Activated naive CD4-positive, alpha-beta T cell (primary cell): ENCODE measurements at regions not wholly inside any gene's neighbourhood (a gene's known extent, or its start where the extent isn't known, plus 50 kb on each side); places are given as distances from the start of the nearest gene placed in this dataset.
"Not testable (repeated sequence)": the region's sequence is repeated elsewhere in the genome, so short reads cannot be mapped to it uniquely, and the experiment has no call there.

ENCODE experiments used
- DNase-seq, 4 experiments: peaks; one replicate each; lab custom pipeline; 2025; lab: John Stamatoyannopoulos, UW

DNA sequence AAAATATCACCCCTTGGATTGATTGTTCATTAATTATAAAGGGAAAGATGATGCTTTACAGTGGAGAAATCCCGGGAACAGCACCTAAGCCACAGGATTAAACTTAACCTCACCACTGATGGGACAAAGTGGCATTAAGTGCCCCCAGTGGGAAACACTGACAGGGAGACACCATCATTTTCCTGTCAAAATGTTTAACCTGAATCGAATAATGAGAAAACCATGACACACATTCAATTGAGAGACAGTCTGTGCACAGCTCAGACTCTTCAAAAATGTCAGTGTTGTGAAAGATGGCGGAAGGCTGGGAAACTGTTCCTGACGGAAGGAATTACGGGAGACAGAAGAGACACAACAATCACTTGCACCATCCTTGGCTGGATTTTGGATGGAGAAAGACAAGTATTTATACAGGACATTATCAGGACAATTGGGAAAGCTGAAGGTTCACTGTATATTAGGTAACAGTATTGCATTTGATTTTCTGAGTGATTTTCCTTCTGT is 111.8 kb upstream of the ASB18 start:
- DNase-seq = no peak

DNA sequence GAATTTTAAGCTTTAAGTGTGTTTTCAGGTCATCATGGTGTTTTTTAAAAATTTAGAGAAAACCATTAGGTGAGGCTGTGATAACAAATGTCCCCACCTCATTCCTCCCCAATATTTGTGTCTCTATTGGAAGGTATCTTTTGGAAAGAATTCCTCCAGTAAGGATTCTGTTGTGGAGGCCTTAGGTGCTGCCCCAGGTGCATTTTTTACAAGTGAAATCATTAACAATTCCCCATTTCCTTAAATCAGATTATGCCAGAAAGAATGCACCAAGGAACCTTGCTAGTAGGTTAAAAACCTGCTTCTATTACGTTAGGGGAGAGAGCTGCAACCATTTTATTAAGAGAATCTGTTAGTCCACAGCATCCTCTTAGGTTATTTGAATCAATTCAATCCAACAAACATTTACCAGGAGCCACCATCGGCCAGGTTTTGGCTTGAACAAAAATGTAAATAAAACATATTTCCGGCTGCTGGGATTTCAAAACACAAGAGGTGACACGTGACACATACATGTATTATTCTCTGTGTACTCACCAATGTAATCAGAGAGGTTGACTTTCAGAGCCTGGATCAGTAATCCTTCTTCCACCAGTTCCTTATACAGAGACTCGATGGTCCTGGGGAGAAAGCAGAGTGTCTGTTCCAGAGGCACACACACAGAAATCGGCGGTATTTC is 112.5 kb upstream of the ASB18 start:
- no peak for DNase-seq

DNA sequence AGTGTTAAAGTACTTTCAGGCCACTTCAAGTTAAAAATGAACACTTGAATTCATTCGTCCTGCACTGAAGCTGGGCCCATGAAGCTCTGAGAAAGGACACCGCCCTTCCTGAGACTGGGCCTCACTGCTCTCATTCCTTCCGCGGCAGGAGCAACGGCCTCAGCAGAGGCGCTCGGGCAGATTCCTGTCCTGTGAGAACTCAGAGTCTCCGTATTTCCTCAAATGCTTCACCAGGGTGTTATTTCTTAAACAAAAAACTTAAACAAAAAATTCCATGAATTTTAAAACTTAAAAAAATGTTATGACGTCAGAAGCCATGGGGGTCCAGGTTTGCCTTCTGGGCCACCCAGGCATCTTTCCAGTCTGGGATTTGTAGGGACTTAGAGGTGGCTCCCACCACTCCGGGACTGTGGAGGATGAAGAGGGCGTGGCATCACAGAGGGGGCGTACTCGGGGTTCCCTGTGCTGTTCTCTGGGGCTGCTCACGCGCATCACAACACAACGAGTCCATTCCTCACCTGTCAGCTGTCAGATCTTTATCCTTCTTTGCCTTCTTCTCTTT is 115.9 kb upstream of the ASB18 start:
- DNase-seq = no peak

GRCh38 chr2:236381253-236381652 is 117.0 kb upstream of the ASB18 start:
- DNase-seq = not testable (repeated sequence)

DNA sequence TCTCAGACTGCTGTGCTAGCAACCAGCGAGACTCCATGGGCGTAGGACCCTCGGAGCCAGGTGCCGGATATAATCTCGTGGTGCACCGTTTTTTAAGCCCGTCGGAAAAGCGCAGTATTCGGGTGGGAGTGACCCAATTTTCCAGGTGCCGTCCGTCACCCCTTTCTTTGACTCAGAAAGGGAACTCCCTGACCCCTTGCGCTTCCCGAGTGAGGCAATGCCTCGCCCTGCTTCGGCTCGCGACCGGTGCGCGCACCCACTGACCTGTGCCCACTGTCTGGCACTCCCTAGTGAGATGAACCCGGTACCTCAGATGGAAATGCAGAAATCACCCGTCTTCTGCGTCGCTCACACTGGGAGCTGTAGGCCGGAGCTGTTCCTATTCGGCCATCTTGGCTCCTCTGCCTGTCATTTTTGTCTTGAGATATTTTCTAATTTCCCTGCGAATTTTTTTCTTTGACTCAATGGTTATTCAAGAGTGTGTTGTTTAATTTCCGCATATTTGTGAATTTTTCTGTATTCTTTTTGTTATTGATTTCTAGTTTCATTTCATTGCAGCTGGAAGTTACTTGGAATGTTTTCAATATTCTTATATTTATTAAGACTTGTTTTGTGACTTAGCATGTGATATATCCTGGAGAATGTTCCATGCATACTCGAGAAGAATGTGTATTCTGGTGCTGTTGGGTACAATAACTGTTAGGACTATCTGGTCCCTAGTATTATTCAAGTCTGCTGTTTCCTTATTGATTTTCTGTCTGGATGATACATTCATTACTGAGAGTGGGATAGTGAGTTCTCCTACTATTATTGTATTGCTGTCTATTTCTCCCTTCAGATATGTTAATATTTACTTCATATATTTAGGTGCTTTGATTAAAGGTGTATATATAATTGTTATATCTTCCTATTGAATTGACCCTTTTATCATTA is 125.3 kb upstream of the ASB18 start:
- not testable (repeated sequence) for DNase-seq

GRCh38 chr2:236393101-236393500 is 128.9 kb upstream of the ASB18 start:
- no peak for DNase-seq

GRCh38 chr2:236393581-236393980 is 129.4 kb upstream of the ASB18 start:
- DNase-seq = no peak

DNA sequence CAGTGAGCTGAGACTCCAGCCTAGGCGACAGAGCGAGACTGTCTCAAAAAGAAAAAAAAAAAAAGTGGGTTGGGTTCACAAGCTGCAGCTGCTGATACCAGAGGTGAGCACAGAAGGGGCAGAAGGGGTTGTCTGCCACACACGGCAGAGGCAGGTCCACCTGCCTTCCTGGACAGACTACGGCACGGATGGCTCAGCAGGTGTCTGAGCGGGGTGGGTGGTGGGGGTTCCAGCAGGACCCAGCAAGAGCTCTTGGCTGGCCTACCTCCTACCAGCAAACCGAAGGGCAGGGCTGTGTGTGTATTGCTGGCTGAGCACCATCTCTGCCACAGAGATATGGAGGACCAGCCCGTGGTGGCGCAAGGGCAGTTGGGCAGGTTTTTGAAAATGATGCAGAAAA is 130.4 kb upstream of the ASB18 start:
- no peak for DNase-seq

- no peak for DNase-seq
Measured at GRCh38 chr2:236395067-236395466, 130.9 kb upstream of the ASB18 start.

GRCh38 chr2:236396818-236397350 is 132.7 kb upstream of the ASB18 start:
- no peak for DNase-seq

- no peak for DNase-seq
Measured at GRCh38 chr2:236397681-236398080, 133.5 kb upstream of the ASB18 start.

DNA sequence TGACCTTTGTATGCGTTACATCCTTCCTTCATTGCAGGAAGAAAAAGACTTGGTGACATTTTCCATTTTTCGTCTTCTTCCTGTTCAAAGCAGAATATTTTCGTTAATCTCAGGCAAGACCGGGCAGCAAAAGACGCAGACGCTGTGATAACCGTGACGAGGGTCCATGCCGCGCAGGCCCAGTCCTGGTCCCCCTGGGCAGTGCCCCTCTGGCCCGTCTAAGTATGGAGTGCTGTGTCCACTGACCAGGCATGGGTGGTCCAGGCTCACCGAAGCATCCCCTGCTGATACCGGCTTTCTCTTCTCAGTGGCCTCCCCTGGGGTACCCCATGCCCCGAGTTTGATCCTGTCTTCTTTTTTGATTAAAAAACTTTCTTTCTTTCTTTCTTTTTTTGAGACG is 135.2 kb upstream of the ASB18 start:
- no peak for DNase-seq

DNA sequence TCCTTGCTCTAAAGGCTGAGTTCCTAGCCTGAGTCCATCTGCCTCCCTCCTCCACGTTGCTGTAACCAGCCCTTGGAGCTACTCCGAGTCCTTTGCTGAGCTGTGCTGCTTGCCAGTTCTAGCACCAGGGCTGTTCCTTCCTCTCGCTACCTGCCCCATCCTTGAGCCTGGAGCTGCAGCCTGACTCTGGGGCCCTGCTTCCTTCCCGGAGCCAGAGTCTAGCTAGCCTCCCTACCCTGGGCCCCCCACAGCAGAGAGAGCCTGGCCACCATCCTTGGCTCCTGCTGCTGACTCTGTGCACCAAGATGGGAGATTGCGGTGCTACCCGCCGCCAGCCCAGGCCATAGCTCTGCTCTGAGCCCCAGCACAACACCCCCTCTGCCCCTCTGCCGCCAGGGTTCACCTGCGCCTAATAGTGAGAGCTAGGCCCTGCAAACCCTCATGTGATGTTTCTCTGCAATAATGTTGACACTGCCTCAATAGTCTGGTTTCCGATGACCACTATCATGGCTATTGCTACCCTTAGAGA is 135.9 kb upstream of the ASB18 start:
- no peak for DNase-seq

DNA sequence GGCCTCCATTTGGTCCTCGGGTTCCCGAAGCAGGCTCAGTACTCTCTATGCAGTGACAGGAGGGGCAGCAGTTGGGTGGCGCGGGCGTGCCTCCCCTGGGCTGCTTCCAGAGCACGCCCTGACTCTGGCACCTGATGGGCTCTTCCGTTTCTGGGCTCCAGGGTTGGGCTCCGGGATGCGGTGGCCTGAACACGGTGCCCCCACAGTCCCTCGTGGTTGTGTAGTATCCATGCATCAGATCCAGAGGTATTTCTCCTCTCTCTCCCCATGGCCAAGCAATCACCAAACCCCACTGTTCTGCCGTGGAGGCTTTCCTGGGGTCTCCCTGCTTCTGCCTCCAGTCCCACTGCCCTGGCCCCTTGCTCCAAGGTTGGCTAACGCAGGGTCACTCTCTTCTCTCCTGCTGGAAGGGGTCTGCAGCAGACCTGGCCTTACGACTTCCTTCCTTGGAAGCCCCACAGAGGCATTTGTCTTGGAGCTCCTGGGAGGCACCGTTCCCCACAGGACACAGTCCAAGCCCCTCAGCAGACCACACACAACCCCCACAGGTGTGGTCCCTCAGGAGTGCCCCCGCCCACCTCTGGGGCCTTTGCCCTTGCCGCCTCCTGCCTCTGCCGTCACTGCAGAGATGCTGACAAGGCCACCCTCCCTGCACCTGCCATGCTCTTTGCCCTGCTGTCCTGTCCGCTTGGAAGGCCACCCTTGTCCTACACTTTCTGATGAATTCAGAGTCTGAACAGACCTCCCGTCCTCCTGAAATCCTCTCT is 136.6 kb upstream of the ASB18 start:
- DNase-seq = no peak

- no peak for DNase-seq
Measured at GRCh38 chr2:236402033-236402790, 138.0 kb upstream of the ASB18 start.

- no peak for DNase-seq
Measured at GRCh38 chr2:236403125-236403524, 138.9 kb upstream of the ASB18 start.

- no peak for DNase-seq
Measured at GRCh38 chr2:236403811-236404210, 139.6 kb upstream of the ASB18 start.

GRCh38 chr2:236404346-236404745 is 140.1 kb upstream of the ASB18 start:
- no peak for DNase-seq

- DNase-seq = no peak
Measured at GRCh38 chr2:236405357-236405756, 141.2 kb upstream of the ASB18 start.

- DNase-seq = no peak
Measured at GRCh38 chr2:236408090-236408489, 143.9 kb upstream of the ASB18 start.

GRCh38 chr2:236408786-236409185 is 144.6 kb upstream of the ASB18 start:
- no peak for DNase-seq
